HG03159 (cell line): ENCODE measurements at regions not wholly inside any gene's neighbourhood (a gene's known extent, or its start where the extent isn't known, plus 50 kb on each side); places are given as distances from the start of the nearest gene placed in this dataset.

ENCODE experiments used
- ATAC-seq: cut with Tn5 transposase; IDR thresholded peaks from one replicate; pipeline ENCODE4 v1.9.1; 2021; ENCODE audit warnings: mild to moderate bottlenecking, moderate library complexity; ENCODE audit not compliant: unreplicated experiment

GRCh38 chr16:5885521-5885920 is 787.9 kb upstream of the EEF2KMT start:
- ATAC-seq: no peak

- ATAC-seq: no peak
Observed at GRCh38 chr16:5884996-5885395, 787.4 kb upstream of the EEF2KMT start.

- ATAC-seq: no peak
Observed at GRCh38 chr16:5884339-5884738, 786.7 kb upstream of the EEF2KMT start.

- ATAC-seq: no peak
Observed at GRCh38 chr16:5882087-5882640, 784.6 kb upstream of the EEF2KMT start.

- ATAC-seq: no peak
Observed at GRCh38 chr16:5875416-5875815, 777.8 kb upstream of the EEF2KMT start.

GRCh38 chr16:5874899-5875298 is 777.3 kb upstream of the EEF2KMT start:
- no peak for ATAC-seq

- no peak for ATAC-seq
Observed at GRCh38 chr16:5873221-5873620, 775.6 kb upstream of the EEF2KMT start.

- no peak for ATAC-seq
Observed at GRCh38 chr16:5870886-5871691, 773.5 kb upstream of the EEF2KMT start.

GRCh38 chr16:5867250-5867649 is 769.7 kb upstream of the EEF2KMT start:
- no peak for ATAC-seq

GRCh38 chr16:5865236-5865635 is 767.6 kb upstream of the EEF2KMT start:
- no peak for ATAC-seq

- ATAC-seq: no peak
Observed at GRCh38 chr16:5863071-5863606, 765.5 kb upstream of the EEF2KMT start.

GRCh38 chr16:5862103-5862840 is 764.7 kb upstream of the EEF2KMT start:
- no peak for ATAC-seq

GRCh38 chr16:5861241-5861640 is 763.6 kb upstream of the EEF2KMT start:
- no peak for ATAC-seq

- ATAC-seq: no peak
Observed at GRCh38 chr16:5858180-5858579, 760.6 kb upstream of the EEF2KMT start.

GRCh38 chr16:5854027-5854426 is 756.4 kb upstream of the EEF2KMT start:
- no peak for ATAC-seq

GRCh38 chr16:5852151-5852550 is 754.6 kb upstream of the EEF2KMT start:
- ATAC-seq: no peak

GRCh38 chr16:5851393-5851982 is 753.9 kb upstream of the EEF2KMT start:
- ATAC-seq: no peak

GRCh38 chr16:5850632-5851392 is 753.2 kb upstream of the EEF2KMT start:
- no peak for ATAC-seq

GRCh38 chr16:5845046-5845445 is 747.5 kb upstream of the EEF2KMT start:
- ATAC-seq: no peak

GRCh38 chr16:5841974-5842373 is 744.4 kb upstream of the EEF2KMT start:
- no peak for ATAC-seq

GRCh38 chr16:5838725-5839124 is 741.1 kb upstream of the EEF2KMT start:
- no peak for ATAC-seq
